ENCODE measurements at regions not wholly inside any gene's neighbourhood (a gene's known extent, or its start where the extent isn't known, plus 50 kb on each side); places are given as distances from the start of the nearest gene placed in this dataset.

- H3K36me3 ChIP-seq = no peaks in the 10 kb centered on the region
- H3K27ac ChIP-seq = no peak overlapping the region
- H3K27me3 ChIP-seq = no peaks in the 10 kb centered on the region
- H3K9me3 ChIP-seq = no peaks in the 10 kb centered on the region
- TF ChIP-seq POLR2AphosphoS5 (IDR thresholded peaks at IDR 0.05) (no peak), POLR2A (IDR thresholded peaks at IDR 0.05) (no peak), EP300 (IDR thresholded peaks at IDR 0.05) (no peak), CTCF (IDR thresholded peaks at IDR 0.05) (no peak)
- peak in 1 of 2 donors; percentile 68 for ATAC-seq (ENCODE audit: low FRiP score in 2 of 2)
- H3K4me3 ChIP-seq = peak overlapping the region in 2 of 4 donors; percentile 5 to 13
- no peak for DNase-seq
- H3K4me1 ChIP-seq = peaks cover 0 to 10% (median 2%) of the 10 kb centered on the region in 4 donors
- 48 to 50% methylated on average over 2 of the region's 2 CpGs for WGBS, 2 donors
Observed at GRCh38 chr7:9937944-9938631, 1035.6 kb upstream of the PHF14 start.

- ATAC-seq (ENCODE audit: low FRiP score in 2 of 2) (no peak), DNase-seq (no peak)
- no peak overlapping the region for H3K4me3 ChIP-seq
- TF ChIP-seq POLR2A (IDR thresholded peaks at IDR 0.05) (no peak), EP300 (IDR thresholded peaks at IDR 0.05) (no peak), CTCF (IDR thresholded peaks at IDR 0.05) (no peak), POLR2AphosphoS5 (IDR thresholded peaks at IDR 0.05) (no peak)
- H3K27ac ChIP-seq = no peak overlapping the region
- peaks cover 0 to 10% (median 2%) of the 10 kb centered on the region in 4 donors for H3K4me1 ChIP-seq
- H3K27me3 ChIP-seq = no peaks in the 10 kb centered on the region
- no peaks in the 10 kb centered on the region for H3K36me3 ChIP-seq
- H3K9me3 ChIP-seq = no peaks in the 10 kb centered on the region
Observed at GRCh38 chr7:9939176-9939575, 1034.5 kb upstream of the PHF14 start.

- Histone ChIP-seq H3K4me1 (no peaks in the 10 kb centered on the region), H3K9me3 (no peaks in the 10 kb centered on the region), H3K36me3 (no peaks in the 10 kb centered on the region), H3K4me3 (no peak overlapping the region), H3K27ac (no peak overlapping the region), H3K27me3 (no peaks in the 10 kb centered on the region)
- no peak for ATAC-seq (ENCODE audit: low FRiP score in 2 of 2)
- TF ChIP-seq CTCF (IDR thresholded peaks at IDR 0.05) = no peak
- TF ChIP-seq EP300 (IDR thresholded peaks at IDR 0.05) = no peak
- TF ChIP-seq POLR2AphosphoS5 (IDR thresholded peaks at IDR 0.05) = no peak
- TF ChIP-seq POLR2A (IDR thresholded peaks at IDR 0.05) = no peak
- DNase-seq = no peak
Observed at GRCh38 chr7:9945131-9945530, 1028.5 kb upstream of the PHF14 start.

GRCh38 chr7:9945857-9946256 lies 1027.8 kb upstream of the PHF14 start:
- H3K9me3 ChIP-seq = no peaks in the 10 kb centered on the region
- DNase-seq (no peak), ATAC-seq (ENCODE audit: low FRiP score in 2 of 2) (no peak)
- no peaks in the 10 kb centered on the region for H3K4me1 ChIP-seq
- no peak overlapping the region for H3K4me3 ChIP-seq
- TF ChIP-seq POLR2AphosphoS5 (IDR thresholded peaks at IDR 0.05) = no peak
- no peak for TF ChIP-seq EP300 (IDR thresholded peaks at IDR 0.05)
- no peak for TF ChIP-seq CTCF (IDR thresholded peaks at IDR 0.05)
- no peak for TF ChIP-seq POLR2A (IDR thresholded peaks at IDR 0.05)
- no peaks in the 10 kb centered on the region for H3K27me3 ChIP-seq
- WGBS, 2 donors = 43 to 67% methylated on average over 2 of the region's 2 CpGs
- H3K36me3 ChIP-seq = no peaks in the 10 kb centered on the region
- H3K27ac ChIP-seq = no peak overlapping the region

GRCh38 chr7:9955138-9955537 lies 1018.5 kb upstream of the PHF14 start:
- WGBS, 2 donors = 81 to 86% methylated on average over 2 of the region's 2 CpGs
- H3K27ac ChIP-seq = no peak overlapping the region
- no peak for ATAC-seq (ENCODE audit: low FRiP score in 2 of 2)

More at GRCh38 chr7:9955138-9955537, 1018.5 kb upstream of the PHF14 start:
- no peak for DNase-seq
- TF ChIP-seq POLR2AphosphoS5 (IDR thresholded peaks at IDR 0.05) (no peak), POLR2A (IDR thresholded peaks at IDR 0.05) (no peak), EP300 (IDR thresholded peaks at IDR 0.05) (no peak), CTCF (IDR thresholded peaks at IDR 0.05) (no peak)
- no peaks in the 10 kb centered on the region for H3K27me3 ChIP-seq
- no peaks in the 10 kb centered on the region for H3K9me3 ChIP-seq
- no peaks in the 10 kb centered on the region for H3K4me1 ChIP-seq
- no peaks in the 10 kb centered on the region for H3K36me3 ChIP-seq
- no peak overlapping the region for H3K4me3 ChIP-seq

All from upper lobe of left lung (tissue), 6 donors.